ENCODE measurements at regions not wholly inside any gene's neighbourhood (a gene's known extent, or its start where the extent isn't known, plus 50 kb on each side); places are given as distances from the start of the nearest gene placed in this dataset.

GRCh38 chr4:28916585-28916984 is 1803.6 kb upstream of the PCDH7 start:
- DNase-seq = no peak

- DNase-seq = no peak
Measured at GRCh38 chr4:28918871-28919270, 1801.3 kb upstream of the PCDH7 start.

- no peak for DNase-seq
Measured at GRCh38 chr4:28921886-28922285, 1798.3 kb upstream of the PCDH7 start.

GRCh38 chr4:28926156-28926555 is 1794.0 kb upstream of the PCDH7 start:
- no peak for DNase-seq

- no peak for DNase-seq
Measured at GRCh38 chr4:28942631-28943030, 1777.5 kb upstream of the PCDH7 start.

- no peak for DNase-seq
Measured at GRCh38 chr4:28947374-28947773, 1772.8 kb upstream of the PCDH7 start.

GRCh38 chr4:28948501-28948900 is 1771.7 kb upstream of the PCDH7 start:
- no peak for DNase-seq

GRCh38 chr4:28966982-28967381 is 1753.2 kb upstream of the PCDH7 start:
- DNase-seq = no peak

- DNase-seq = no peak
Measured at GRCh38 chr4:28973587-28974350, 1746.4 kb upstream of the PCDH7 start.

- no peak for DNase-seq
Measured at GRCh38 chr4:28976369-28976768, 1743.8 kb upstream of the PCDH7 start.

- no peak for DNase-seq
Measured at GRCh38 chr4:29002151-29002550, 1718.0 kb upstream of the PCDH7 start.

- no peak for DNase-seq
Measured at GRCh38 chr4:29005838-29006237, 1714.3 kb upstream of the PCDH7 start.

- no peak for DNase-seq
Measured at GRCh38 chr4:29009908-29010307, 1710.3 kb upstream of the PCDH7 start.

GRCh38 chr4:29013341-29013740 is 1706.8 kb upstream of the PCDH7 start:
- no peak for DNase-seq

GRCh38 chr4:29014555-29014954 is 1705.6 kb upstream of the PCDH7 start:
- DNase-seq = no peak

- DNase-seq = no peak
Measured at GRCh38 chr4:29033703-29034102, 1686.5 kb upstream of the PCDH7 start.

GRCh38 chr4:29037501-29037900 is 1682.7 kb upstream of the PCDH7 start:
- DNase-seq = no peak

GRCh38 chr4:29043411-29043810 is 1676.8 kb upstream of the PCDH7 start:
- DNase-seq = no peak

GRCh38 chr4:29046186-29046585 is 1674.0 kb upstream of the PCDH7 start:
- DNase-seq = no peak

GRCh38 chr4:29046781-29047180 is 1673.4 kb upstream of the PCDH7 start:
- DNase-seq = no peak

GRCh38 chr4:29047341-29048041 is 1672.7 kb upstream of the PCDH7 start:
- DNase-seq = no peak

GRCh38 chr4:29051381-29051965 is 1668.7 kb upstream of the PCDH7 start:
- no peak for DNase-seq

- DNase-seq = no peak
Measured at GRCh38 chr4:29052266-29052665, 1667.9 kb upstream of the PCDH7 start.

- DNase-seq = no peak
Measured at GRCh38 chr4:29058531-29058930, 1661.6 kb upstream of the PCDH7 start.
